MM.1S (cell line): ENCODE measurements at regions not wholly inside any gene's neighbourhood (a gene's known extent, or its start where the extent isn't known, plus 50 kb on each side); places are given as distances from the start of the nearest gene placed in this dataset.

Experiments used
- EZH2 ChIP-seq: fragments of 300-600 bp; sonication (generic); optimal IDR thresholded peaks from 2 replicates; pipeline ENCODE3; 2017; ENCODE audit warnings: low read depth, mild to moderate bottlenecking, antibody characterized with exemption, low read length, mixed read lengths
- TF ChIP-seq, protein P1 (sequence below): fragments of 300-600 bp; sonication (generic); IDR thresholded peaks from 2 replicates; pipeline ENCODE4 v1.5.1; 2016; ENCODE audit warnings: antibody characterized with exemption, low read length, mixed read lengths

DNA sequence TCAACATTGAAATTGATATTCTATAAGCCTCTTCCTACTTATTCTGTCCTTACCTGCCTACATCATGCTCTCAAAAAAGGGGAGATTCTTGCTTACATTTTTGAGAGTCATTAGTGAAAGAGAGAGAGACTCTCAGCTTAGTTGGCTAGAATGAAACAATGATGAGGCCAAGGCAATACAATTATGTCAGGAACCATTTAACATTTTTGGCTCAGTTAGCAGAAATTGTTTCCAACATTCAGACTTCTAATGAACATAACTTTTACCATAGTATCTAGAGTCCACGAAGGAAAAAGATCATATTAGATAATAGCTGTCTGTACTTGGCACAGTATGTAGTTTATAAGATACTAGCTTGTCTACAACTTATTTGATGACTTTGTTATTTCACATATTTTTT, 263.7 kb upstream of the ARX start:
- TF ChIP-seq, protein P1, sequence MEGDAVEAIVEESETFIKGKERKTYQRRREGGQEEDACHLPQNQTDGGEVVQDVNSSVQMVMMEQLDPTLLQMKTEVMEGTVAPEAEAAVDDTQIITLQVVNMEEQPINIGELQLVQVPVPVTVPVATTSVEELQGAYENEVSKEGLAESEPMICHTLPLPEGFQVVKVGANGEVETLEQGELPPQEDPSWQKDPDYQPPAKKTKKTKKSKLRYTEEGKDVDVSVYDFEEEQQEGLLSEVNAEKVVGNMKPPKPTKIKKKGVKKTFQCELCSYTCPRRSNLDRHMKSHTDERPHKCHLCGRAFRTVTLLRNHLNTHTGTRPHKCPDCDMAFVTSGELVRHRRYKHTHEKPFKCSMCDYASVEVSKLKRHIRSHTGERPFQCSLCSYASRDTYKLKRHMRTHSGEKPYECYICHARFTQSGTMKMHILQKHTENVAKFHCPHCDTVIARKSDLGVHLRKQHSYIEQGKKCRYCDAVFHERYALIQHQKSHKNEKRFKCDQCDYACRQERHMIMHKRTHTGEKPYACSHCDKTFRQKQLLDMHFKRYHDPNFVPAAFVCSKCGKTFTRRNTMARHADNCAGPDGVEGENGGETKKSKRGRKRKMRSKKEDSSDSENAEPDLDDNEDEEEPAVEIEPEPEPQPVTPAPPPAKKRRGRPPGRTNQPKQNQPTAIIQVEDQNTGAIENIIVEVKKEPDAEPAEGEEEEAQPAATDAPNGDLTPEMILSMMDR = no peak
- TF ChIP-seq EZH2 = no peak
